ENCODE measurements at regions not wholly inside any gene's neighbourhood (a gene's known extent, or its start where the extent isn't known, plus 50 kb on each side); places are given as distances from the start of the nearest gene placed in this dataset.

- Histone ChIP-seq H3K9me3 (ENCODE audit: control insufficient read depth in 1 of 2, insufficient read depth in 1 of 2, low read depth in 1 of 2, low read length in 2 of 2) (peaks cover 3 to 16% of the 10 kb centered on the region in 2 experiments; a peak in 2 of 4 replicates), H3K79me2 (ENCODE audit: insufficient read depth, low read length) (no peaks in the 10 kb centered on the region), H3K27me3 (ENCODE audit: insufficient read depth, low read length) (no peaks in the 10 kb centered on the region), H2AFZ (ENCODE audit: low read depth, low read length, poor library complexity, severe bottlenecking) (no peak overlapping the region), H3K27ac (ENCODE audit: low read depth, low read length) (no peak overlapping the region), H3K4me3 (replicated peaks in 1 of 2; ENCODE audit: low read depth in 1 of 2, low read length in 2 of 2) (no peak overlapping the region), H4K20me1 (ENCODE audit: insufficient read depth) (no peaks in the 10 kb centered on the region), H3K36me3 (ENCODE audit: control insufficient read depth in 1 of 2, insufficient read depth in 2 of 2, low read length in 2 of 2) (no peaks in the 10 kb centered on the region), H3K4me2 (ENCODE audit: low read length) (no peak overlapping the region), H3K9me2 (ENCODE audit: insufficient read depth) (no peaks in the 10 kb centered on the region), H3K4me1 (ENCODE audit: control insufficient read depth in 1 of 2, insufficient read depth in 2 of 2, low read length in 2 of 2) (no peaks in the 10 kb centered on the region), H3K9ac (ENCODE audit: low read length) (no peak overlapping the region)
- POLR2A ChIA-PET, result no interaction called here
- no peak for TF ChIP-seq EZH2 (IDR thresholded peaks at IDR 0.05)
- TF ChIP-seq SIN3A (IDR thresholded peaks at IDR 0.05; ENCODE audit: low read depth), result no peak
- TF ChIP-seq SP1 (IDR thresholded peaks at IDR 0.05; ENCODE audit: low read depth), result no peak
- ATAC-seq, result no peak
- intact Hi-C loops (cut with micrococcal nuclease), result no loop called here
- no TSS peak for BruUV-seq (replicated peaks)
- RAD21 ChIA-PET (ENCODE audit: low non-redundant PET in 1 of 2, low total read pairs in 2 of 2, uncharacterized antibody in 2 of 2, unreplicated experiment in 2 of 2), result no interaction called here
- CTCF ChIA-PET, result no interaction called here
- DNase-seq (ENCODE audit: low read depth, low spot score), result no peak
Observed at GRCh38 chr9:17978773-17979172, 399.9 kb downstream of the SH3GL2 start.

GRCh38 chr9:17986595-17986994 lies 407.7 kb downstream of the SH3GL2 start:
- H4K20me1 ChIP-seq (ENCODE audit: insufficient read depth), result no peaks in the 10 kb centered on the region
- H3K9me3 ChIP-seq (ENCODE audit: control insufficient read depth in 1 of 2, insufficient read depth in 1 of 2, low read depth in 1 of 2, low read length in 2 of 2), result no peaks in the 10 kb centered on the region
- H3K4me1 ChIP-seq (ENCODE audit: control insufficient read depth in 1 of 2, insufficient read depth in 2 of 2, low read length in 2 of 2), result no peaks in the 10 kb centered on the region
- no peak for DNase-seq (ENCODE audit: low read depth, low spot score)
- H3K27me3 ChIP-seq (ENCODE audit: insufficient read depth, low read length), result no peaks in the 10 kb centered on the region
- ATAC-seq, result no peak
- BruUV-seq (replicated peaks), result no TSS peak
- CTCF ChIA-PET, result no interaction called here
- RAD21 ChIA-PET (ENCODE audit: low non-redundant PET in 1 of 2, low total read pairs in 2 of 2, uncharacterized antibody in 2 of 2, unreplicated experiment in 2 of 2), result no interaction called here
- intact Hi-C loops (cut with micrococcal nuclease), result no loop called here
- no peaks in the 10 kb centered on the region for H3K79me2 ChIP-seq (ENCODE audit: insufficient read depth, low read length)
- H3K27ac ChIP-seq (ENCODE audit: low read depth, low read length), result no peak overlapping the region
- no peak overlapping the region for H2AFZ ChIP-seq (ENCODE audit: low read depth, low read length, poor library complexity, severe bottlenecking)
- H3K4me2 ChIP-seq (ENCODE audit: low read length), result no peak overlapping the region
- no peak overlapping the region for H3K4me3 ChIP-seq (replicated peaks in 1 of 2; ENCODE audit: low read depth in 1 of 2, low read length in 2 of 2)
- H3K9me2 ChIP-seq (ENCODE audit: insufficient read depth), result no peaks in the 10 kb centered on the region
- no peak overlapping the region for H3K9ac ChIP-seq (ENCODE audit: low read length)
- H3K36me3 ChIP-seq (ENCODE audit: control insufficient read depth in 1 of 2, insufficient read depth in 2 of 2, low read length in 2 of 2), result no peaks in the 10 kb centered on the region
- POLR2A ChIA-PET, result no interaction called here
- TF ChIP-seq EZH2phosphoT487 (IDR thresholded peaks at IDR 0.05; ENCODE audit: borderline replicate concordance), result no peak
- TF ChIP-seq POLR2A (IDR thresholded peaks at IDR 0.05; ENCODE audit: borderline replicate concordance, extremely low read depth, insufficient read depth, insufficient read length), result no peak
- TF ChIP-seq JUND (IDR thresholded peaks at IDR 0.05), result no peak
- no peak for TF ChIP-seq REST (IDR thresholded peaks at IDR 0.05; ENCODE audit: low read depth)
- TF ChIP-seq SRF (IDR thresholded peaks at IDR 0.05; ENCODE audit: low read depth), result no peak
- no peak for TF ChIP-seq POLR2AphosphoS5 (IDR thresholded peaks at IDR 0.05; ENCODE audit: low read depth, low read length)
- TF ChIP-seq RAD21 (IDR thresholded peaks at IDR 0.05; ENCODE audit: low read depth), result no peak
- no peak for TF ChIP-seq ZFX (IDR thresholded peaks at IDR 0.05)
- TF ChIP-seq ZNF274 (IDR thresholded peaks at IDR 0.05; ENCODE audit: low read depth, low read length), result no peak
- no peak for TF ChIP-seq FOSL1 (IDR thresholded peaks at IDR 0.05; ENCODE audit: low read depth)
- no peak for TF ChIP-seq CTCF (IDR thresholded peaks at IDR 0.05 in 2 of 3, conservative IDR thresholded peaks at IDR 0.05 in 1 of 3; ENCODE audit: borderline replicate concordance in 1 of 3, insufficient read depth in 1 of 3, low read depth in 2 of 3, low read length in 2 of 3)
- TF ChIP-seq ATF3 (IDR thresholded peaks at IDR 0.05), result no peak
- no peak for TF ChIP-seq SP1 (IDR thresholded peaks at IDR 0.05; ENCODE audit: low read depth)
